ENCODE measurements at regions not wholly inside any gene's neighbourhood (a gene's known extent, or its start where the extent isn't known, plus 50 kb on each side); places are given as distances from the start of the nearest gene placed in this dataset.
"Not testable (repeated sequence)": the region's sequence is repeated elsewhere in the genome, so short reads cannot be mapped to it uniquely, and the experiment has no call there.

GRCh38 chr4:66785479-66785878 lies 759.8 kb downstream of the CENPC start:
- Histone ChIP-seq H3K4me1 (no peaks in the 10 kb centered on the region), H3K36me3 (no peaks in the 10 kb centered on the region), H3K4me3 (no peak overlapping the region), H3K9me3 (peaks cover 0 to 8% (median 0%) of the 10 kb centered on the region in 4 donors), H3K27ac (no peak overlapping the region), H3K27me3 (no peaks in the 10 kb centered on the region)
- TF ChIP-seq POLR2AphosphoS5 (IDR thresholded peaks at IDR 0.05) (no peak), CTCF (IDR thresholded peaks at IDR 0.05) (no peak), EP300 (IDR thresholded peaks at IDR 0.05) (no peak), POLR2A (IDR thresholded peaks at IDR 0.05) (no peak)
- intact Hi-C loops (cut with DNase I; ENCODE audit: low total_unique reads): no loop called here
- no peak for DNase-seq
- WGBS, 5 donors: 87 to 90% (median 89%) methylated on average over 2 of the region's 2 CpGs

- WGBS, 5 donors: 90 to 96% (median 93%) methylated on average over 11 to 18 of the region's 18 CpGs
- intact Hi-C loops (cut with DNase I; ENCODE audit: low total_unique reads): not testable (repeated sequence)
Observed at GRCh38 chr4:66782751-66783150, 762.6 kb downstream of the CENPC start.

GRCh38 chr4:66777097-66777496 lies 768.2 kb downstream of the CENPC start:
- Histone ChIP-seq H3K27me3 (no peaks in the 10 kb centered on the region), H3K36me3 (no peaks in the 10 kb centered on the region), H3K4me3 (no peak overlapping the region), H3K9me3 (no peaks in the 10 kb centered on the region), H3K4me1 (no peaks in the 10 kb centered on the region), H3K27ac (no peak overlapping the region)
- intact Hi-C loops (cut with DNase I; ENCODE audit: low total_unique reads): no loop called here
- 22 to 39% (median 36%) methylated on average over 2 of the region's 2 CpGs for WGBS, 5 donors
- TF ChIP-seq EP300 (IDR thresholded peaks at IDR 0.05): no peak
- no peak for TF ChIP-seq POLR2A (IDR thresholded peaks at IDR 0.05)
- TF ChIP-seq CTCF (IDR thresholded peaks at IDR 0.05): no peak
- TF ChIP-seq POLR2AphosphoS5 (IDR thresholded peaks at IDR 0.05): no peak
- DNase-seq: no peak

More at GRCh38 chr4:66782751-66783150, 762.6 kb downstream of the CENPC start:
- not testable (repeated sequence) for DNase-seq, H3K36me3 ChIP-seq, H3K27ac ChIP-seq, H3K4me1 ChIP-seq, H3K4me3 ChIP-seq, H3K27me3 ChIP-seq, H3K9me3 ChIP-seq

- WGBS, 5 donors: 32 to 46% (median 34%) methylated on average over 4 of the region's 4 CpGs
- no peak overlapping the region for H3K4me3 ChIP-seq
- H3K27me3 ChIP-seq: no peaks in the 10 kb centered on the region
- no peaks in the 10 kb centered on the region for H3K4me1 ChIP-seq
- no peak for DNase-seq
- peaks cover 0 to 6% (median 0%) of the 10 kb centered on the region in 4 donors for H3K9me3 ChIP-seq
- no peak for TF ChIP-seq POLR2AphosphoS5 (IDR thresholded peaks at IDR 0.05)
- no peak for TF ChIP-seq CTCF (IDR thresholded peaks at IDR 0.05)
- no peak for TF ChIP-seq EP300 (IDR thresholded peaks at IDR 0.05)
- TF ChIP-seq POLR2A (IDR thresholded peaks at IDR 0.05): no peak
- no peaks in the 10 kb centered on the region for H3K36me3 ChIP-seq
- intact Hi-C loops (cut with DNase I; ENCODE audit: low total_unique reads): no loop called here
- H3K27ac ChIP-seq: no peak overlapping the region
Observed at GRCh38 chr4:66769441-66769840, 775.9 kb downstream of the CENPC start.

- Histone ChIP-seq H3K9me3 (peaks cover 0 to 6% (median 0%) of the 10 kb centered on the region in 4 donors), H3K27ac (no peak overlapping the region), H3K4me1 (no peaks in the 10 kb centered on the region), H3K27me3 (no peaks in the 10 kb centered on the region), H3K4me3 (no peak overlapping the region), H3K36me3 (no peaks in the 10 kb centered on the region)
- no peak for TF ChIP-seq EP300 (IDR thresholded peaks at IDR 0.05)
- TF ChIP-seq POLR2AphosphoS5 (IDR thresholded peaks at IDR 0.05): no peak
- TF ChIP-seq CTCF (IDR thresholded peaks at IDR 0.05): no peak
- TF ChIP-seq POLR2A (IDR thresholded peaks at IDR 0.05): no peak
- WGBS, 5 donors: 63 to 78% (median 63%) methylated on average over 1 of the region's 1 CpG
- no peak for DNase-seq
- intact Hi-C loops (cut with DNase I; ENCODE audit: low total_unique reads): no loop called here
Observed at GRCh38 chr4:66767442-66767841, 777.9 kb downstream of the CENPC start.
